GM18498 (cell line): ENCODE measurements at regions not wholly inside any gene's neighbourhood (a gene's known extent, or its start where the extent isn't known, plus 50 kb on each side); places are given as distances from the start of the nearest gene placed in this dataset.

Source experiments
- ATAC-seq: cut with Tn5 transposase; IDR thresholded peaks from one replicate; pipeline ENCODE4 v1.9.1; 2021; ENCODE audit warnings: mild to moderate bottlenecking, moderate library complexity; ENCODE audit not compliant: unreplicated experiment

DNA sequence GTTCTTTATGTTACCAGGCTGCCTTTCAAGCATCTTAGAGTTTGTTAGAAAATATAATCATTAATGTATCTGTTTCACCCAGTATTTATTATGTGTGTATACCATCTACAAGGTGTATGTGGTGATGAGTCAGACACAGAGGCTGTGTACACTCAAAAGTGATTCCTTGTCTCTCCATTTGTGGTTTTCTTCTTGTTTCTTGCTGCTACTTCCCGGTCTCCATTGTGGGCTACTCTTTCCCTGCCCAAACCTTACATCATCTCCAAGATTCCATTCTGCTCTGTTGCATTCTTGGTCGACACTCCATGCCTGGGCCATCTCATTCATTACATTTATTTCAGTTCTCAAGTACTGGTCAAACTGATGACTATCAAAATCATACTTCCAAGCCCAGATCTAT lies 182.2 kb upstream of the STXBP5 start:
- no peak for ATAC-seq

- no peak for ATAC-seq
Measured at GRCh38 chr6:147023148-147023547, 181.1 kb upstream of the STXBP5 start.

- no peak for ATAC-seq
Measured at GRCh38 chr6:147023581-147023980, 180.6 kb upstream of the STXBP5 start.

DNA sequence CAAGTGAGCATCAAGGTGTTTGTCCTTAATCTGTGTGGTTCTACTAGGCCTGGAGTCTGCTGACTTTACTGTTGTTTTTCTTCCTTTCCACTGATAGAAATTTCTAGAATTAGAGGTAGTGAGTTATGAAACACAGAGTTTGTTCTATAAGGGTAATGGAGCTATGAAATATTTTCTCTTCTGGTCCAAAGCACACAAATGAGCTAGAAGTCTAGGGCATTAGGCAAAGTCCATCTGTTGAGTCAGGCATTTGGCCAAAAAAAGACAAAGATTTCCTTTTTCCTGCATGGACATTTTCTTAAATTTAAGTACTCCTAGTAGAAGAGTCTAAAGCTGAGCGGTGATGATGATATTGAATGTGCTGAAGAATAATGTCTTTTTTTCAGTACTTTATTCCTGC lies 174.3 kb upstream of the STXBP5 start:
- no peak for ATAC-seq

DNA sequence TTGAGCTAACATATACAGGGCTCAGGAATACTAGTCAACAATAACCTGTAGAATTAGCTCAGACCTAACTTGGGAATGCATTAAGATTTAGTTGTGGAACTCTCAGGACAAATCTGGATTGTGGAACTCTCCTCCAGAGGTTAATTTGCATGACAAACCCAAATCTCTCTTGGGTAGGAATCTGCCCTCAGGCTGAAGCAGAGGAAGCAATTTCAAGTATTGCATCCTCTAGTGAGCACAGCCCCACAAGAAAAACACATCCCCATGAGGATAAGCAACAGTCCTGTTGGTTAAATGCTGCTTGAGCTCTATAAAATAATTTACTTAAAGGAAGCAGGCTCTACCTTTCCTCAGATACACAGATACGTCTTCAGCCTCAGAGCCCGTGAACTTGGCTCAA lies 170.9 kb upstream of the STXBP5 start:
- no peak for ATAC-seq

DNA sequence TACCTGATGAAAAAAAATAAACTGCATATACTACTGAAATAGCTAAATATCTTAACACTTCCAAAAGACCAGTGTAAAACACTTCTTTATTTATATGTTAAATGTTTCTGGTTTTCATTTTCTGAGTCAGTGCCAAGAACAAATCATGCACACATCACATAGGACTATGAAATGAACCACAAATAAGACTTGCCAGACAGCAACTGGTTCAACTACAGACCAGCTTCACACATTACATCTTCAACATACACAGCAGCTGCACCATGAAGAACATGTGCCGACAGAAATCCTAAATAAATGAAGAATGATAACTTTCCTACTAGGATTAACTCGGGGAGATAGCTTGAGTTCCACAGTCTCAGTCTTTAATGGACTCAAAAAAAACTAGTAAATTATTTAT lies 168.3 kb upstream of the STXBP5 start:
- ATAC-seq = no peak

DNA sequence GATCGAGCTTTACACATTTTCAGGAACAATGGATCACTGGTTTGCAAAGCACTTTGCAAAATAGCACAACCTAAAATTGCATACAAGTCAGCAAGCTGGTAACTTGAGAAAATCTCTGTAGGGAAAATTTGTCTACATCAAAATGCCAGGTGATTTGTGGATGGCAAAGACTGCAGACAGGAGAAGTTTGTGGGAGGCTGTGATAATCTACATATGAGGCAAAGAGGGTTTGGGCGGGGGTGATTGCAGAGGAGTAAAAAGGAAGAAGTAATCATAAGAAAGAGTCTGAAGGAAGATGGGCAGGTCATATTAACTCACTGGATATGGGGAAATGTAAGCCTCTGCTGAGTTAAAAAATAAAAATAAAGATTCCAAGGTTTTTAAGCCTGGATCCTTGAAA lies 166.3 kb upstream of the STXBP5 start:
- no peak for ATAC-seq

DNA sequence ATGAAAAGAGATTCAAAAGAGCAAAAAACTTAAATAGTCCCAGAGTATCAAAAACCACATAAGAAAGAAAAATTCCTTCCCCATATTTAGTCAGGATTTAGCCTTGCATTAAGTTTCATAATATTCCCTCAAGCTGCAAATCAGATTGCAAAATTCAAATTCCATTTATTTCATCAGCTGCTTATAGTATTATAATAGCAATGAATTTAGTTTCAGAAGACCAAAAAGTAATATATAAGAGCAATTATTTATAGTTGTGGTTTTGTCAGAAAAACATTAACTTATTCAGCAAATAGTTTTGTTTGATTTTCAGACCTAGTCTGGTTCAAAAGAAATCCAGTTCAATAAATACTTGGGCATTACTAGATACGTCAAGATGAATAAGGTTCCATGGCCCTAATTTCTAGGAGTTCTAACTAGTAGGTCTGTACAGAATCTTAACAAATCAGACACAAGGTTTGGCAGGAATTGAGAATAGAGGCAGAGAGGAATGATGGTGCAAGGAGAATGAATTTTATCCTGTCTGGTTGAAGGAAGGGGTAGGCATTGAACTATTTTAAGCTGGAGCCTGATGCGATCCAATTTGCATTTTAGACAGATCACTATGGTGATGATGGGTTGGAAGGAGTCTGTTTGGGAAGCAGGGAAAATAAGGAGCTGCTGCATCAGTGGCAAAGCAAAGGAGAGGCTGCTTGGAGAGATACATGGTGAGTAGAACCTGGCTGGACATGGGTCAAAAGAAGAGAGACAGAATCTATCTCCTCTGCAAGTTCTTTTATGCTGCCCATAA lies 163.9 kb upstream of the STXBP5 start:
- ATAC-seq = no peak

GRCh38 chr6:147042679-147043078 lies 161.5 kb upstream of the STXBP5 start:
- no peak for ATAC-seq

DNA sequence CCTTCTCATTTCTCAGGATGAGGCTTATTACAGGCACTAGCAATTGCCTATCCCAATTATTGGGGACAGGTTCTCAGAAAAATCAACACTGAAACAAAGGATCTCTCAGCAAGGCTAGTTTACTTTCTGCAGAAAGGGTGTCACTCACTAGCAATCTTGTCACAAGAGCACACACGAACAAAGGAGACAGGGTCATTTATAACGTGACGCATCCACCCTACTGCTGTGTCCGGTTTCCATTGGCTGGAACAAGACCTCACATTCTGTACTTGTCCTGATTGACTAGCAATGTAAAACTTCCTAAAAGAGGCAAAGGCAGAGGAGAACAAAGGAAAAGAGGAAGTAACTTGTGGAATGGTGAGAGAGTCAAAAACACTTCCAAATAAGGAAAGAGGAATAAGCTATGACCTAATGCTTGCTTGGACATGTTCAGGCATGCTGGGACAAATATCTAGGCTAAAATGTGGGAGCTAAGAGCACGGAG lies 160.2 kb upstream of the STXBP5 start:
- ATAC-seq = no peak

GRCh38 chr6:147046141-147046877 lies 157.9 kb upstream of the STXBP5 start:
- no peak for ATAC-seq

DNA sequence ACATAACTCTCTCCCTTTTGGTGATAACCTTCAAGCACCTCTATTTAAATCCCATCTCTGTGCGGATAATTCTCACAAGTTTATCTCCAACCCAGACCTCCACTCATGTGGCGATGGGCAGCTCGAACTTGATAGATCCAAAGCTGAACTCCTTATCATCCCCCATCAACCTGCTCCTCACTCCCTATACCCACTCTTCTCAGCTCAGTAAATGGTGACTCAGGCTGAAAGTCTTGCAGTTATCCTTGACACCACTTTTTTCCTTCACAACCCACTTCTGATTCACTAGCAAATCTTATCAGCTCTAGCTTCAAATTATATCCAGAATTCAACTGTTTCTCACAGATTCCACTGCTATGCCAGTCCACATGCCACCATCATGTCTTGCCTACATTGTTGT lies 155.3 kb upstream of the STXBP5 start:
- ATAC-seq = no peak

DNA sequence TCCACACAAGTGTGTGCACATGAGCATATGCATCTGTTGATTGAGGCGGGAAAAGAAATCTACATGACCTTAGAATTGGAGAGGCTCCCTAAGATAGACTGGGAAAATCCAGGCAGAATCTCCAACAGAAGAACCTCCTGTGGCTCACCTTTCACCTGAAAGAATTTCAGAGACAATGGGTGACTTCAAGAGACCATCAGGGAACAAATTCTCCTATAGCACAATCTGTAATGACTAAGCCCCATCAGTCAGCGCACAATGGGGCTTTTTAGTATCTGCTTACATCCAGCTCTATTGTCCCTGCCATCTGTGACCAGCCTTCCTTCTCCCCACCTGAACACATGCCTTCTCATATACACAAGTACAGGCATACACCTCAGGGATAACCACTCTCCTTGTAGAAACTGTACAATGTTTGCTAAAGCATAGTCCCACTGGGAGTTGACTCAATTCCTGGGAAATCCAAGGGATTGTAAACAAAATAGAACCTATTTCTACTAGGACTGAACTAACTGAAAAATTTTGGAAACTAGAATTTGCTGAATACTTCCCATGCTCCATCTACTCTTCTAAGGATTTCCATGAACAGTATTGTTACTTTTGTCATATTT lies 150.8 kb upstream of the STXBP5 start:
- ATAC-seq = no peak

DNA sequence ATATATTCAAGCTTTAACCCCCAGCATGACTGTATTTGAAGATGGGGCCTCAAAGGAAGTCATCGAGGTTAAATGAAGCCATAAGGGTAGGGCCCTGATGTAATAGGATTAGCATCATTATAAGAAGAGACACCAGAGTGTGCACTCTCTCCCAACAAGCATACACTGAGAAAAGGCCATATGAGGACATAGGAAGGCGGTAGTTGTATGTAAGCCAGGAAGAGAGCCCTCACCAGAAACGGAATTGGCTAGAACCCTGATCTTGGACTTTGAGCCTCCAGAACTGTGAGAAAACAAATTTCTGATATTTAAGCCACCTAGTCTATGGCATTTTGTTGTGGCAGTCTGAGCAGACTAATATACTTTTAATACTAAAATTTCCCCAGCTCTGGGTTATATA lies 150.1 kb upstream of the STXBP5 start:
- ATAC-seq = no peak

DNA sequence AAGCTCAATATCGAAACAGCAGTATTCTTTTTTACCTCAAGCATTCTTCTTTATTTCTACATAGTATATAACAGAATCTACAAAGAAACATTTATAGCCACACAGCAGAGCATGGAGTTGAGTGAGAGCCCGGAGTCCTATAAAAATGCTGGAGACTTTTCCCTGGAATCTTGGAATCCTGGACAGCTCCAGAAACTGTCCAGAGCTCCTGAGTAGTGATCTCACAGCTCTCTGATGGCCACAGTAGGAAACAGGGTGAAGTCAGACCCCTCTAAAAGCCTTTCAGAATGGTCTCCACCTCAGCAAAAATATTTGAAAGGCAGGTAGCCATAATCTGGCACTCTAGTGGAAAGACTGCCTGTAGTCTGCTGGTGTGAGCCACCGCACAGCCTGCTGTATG lies 149.3 kb upstream of the STXBP5 start:
- no peak for ATAC-seq

DNA sequence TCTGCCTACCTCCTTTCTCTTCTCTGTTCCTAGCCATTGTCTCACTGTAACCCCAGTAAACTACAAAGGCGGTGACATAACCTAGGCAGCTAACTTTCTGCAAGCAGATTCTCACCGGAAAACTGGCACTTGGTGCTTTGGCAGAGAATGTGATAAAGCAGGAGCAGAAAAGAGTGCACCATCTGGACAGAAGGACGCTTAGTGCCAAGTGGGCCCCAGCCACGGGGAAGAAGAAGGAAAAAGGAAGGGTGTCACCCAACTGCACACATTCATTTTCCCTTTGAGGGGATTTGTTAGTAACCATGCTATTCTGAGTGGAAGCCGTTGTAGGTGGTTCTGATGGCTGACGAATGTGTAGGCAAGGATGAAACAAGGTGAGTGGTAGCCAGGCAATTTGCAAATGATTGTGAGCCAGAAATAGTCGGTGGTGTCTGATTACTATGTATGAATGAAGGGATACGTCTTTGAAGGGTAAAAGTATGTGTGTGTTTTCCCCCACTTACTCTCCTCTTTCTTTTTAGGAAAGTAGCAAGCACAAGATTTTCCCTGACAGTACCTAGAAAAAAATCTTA lies 148.3 kb upstream of the STXBP5 start:
- no peak for ATAC-seq

- no peak for ATAC-seq
Measured at GRCh38 chr6:147057188-147057587, 147.0 kb upstream of the STXBP5 start.

DNA sequence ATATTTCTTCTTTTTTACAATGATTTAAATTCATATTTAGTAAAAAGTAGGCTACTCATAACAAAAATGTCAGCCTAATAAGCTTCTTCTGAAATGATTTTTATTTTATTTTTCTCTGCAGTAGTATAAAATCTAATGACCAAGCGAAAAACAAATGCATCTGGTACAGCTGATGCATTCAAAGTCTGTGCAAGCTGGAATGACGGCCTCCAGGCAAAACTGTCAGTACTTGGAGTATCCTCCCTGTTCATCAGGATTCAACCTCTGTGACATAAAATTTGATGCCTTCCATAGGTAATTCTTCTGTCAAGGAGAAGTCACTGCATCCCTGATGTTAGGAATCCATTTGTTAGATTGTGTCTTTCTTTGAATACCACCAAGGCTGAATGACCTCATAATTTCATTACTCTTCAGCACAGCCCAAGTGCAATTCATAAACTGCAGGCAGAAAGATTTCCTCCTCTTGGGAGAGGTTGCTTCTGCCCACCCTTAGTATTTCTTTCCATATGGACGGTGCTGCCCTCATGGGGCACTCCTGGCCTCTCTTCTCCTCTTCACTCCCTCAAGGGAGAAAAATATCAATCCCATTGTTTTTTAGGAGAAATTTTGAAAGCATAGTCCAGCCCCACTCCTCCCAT lies 146.4 kb upstream of the STXBP5 start:
- ATAC-seq = no peak

DNA sequence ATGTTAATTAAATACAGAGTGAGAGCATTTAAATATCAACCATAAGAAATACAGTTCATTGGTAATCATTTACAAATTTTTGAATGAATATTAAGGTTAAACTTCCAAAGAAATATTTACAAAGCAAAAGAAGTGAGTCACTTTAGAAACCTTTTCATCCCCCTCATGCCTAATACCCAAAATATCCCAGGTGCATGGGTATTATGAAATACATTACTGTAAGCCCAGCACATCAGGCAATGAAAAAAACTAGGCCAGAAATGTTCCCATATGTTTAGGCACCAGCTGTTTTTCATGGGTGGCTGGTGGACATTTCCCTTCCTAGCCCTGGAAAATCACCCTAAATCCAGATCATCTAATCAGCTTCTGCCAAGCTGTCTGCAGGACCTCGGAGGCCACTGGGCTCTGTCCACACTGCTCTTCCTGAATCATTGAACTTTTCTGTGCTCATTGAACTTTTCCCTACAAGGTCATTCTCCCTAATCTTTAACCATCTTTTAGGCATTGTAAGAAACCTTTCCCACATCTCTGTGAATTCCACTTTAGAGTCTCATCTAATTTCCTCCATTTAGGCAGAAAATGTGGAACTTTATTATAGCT lies 145.3 kb upstream of the STXBP5 start:
- no peak for ATAC-seq

- ATAC-seq = no peak
Measured at GRCh38 chr6:147060636-147061035, 143.6 kb upstream of the STXBP5 start.

- no peak for ATAC-seq
Measured at GRCh38 chr6:147061252-147061651, 143.0 kb upstream of the STXBP5 start.
